ENCODE measurements at regions not wholly inside any gene's neighbourhood (a gene's known extent, or its start where the extent isn't known, plus 50 kb on each side); places are given as distances from the start of the nearest gene placed in this dataset.

GRCh38 chr10:71150796-71151195 lies 61.6 kb upstream of the UNC5B start:
- no peak overlapping the region for H3K27ac ChIP-seq (ENCODE audit: control insufficient read depth, insufficient read depth, low read length)
- no peak overlapping the region for H3K9ac ChIP-seq (ENCODE audit: control insufficient read depth, extremely low read depth, insufficient read depth, low read length)
- no peaks in the 10 kb centered on the region for H3K36me3 ChIP-seq (ENCODE audit: control insufficient read depth in 2 of 2, extremely low read depth in 1 of 2, insufficient read depth in 2 of 2, low read length in 2 of 2)
- DNase-seq (ENCODE audit: low read depth, low spot score) (no peak), FAIRE-seq (no peak)
- H4K20me1 ChIP-seq (ENCODE audit: control insufficient read depth, extremely low read depth, insufficient read depth, low read length) = no peaks in the 10 kb centered on the region
- H2AFZ ChIP-seq (ENCODE audit: control insufficient read depth, low read length) = no peak overlapping the region
- dilution Hi-C loops (cut with MboI; ENCODE audit: extremely low pct_ligation_motif_present, low sequenced_read_pairs) = no loop called here
- H3K4me1 ChIP-seq (ENCODE audit: control insufficient read depth, extremely low read depth, insufficient read depth, low read length) = no peaks in the 10 kb centered on the region
- H3K27me3 ChIP-seq (ENCODE audit: control insufficient read depth, extremely low read depth, insufficient read depth, low read length) = peaks cover 26% of the 10 kb centered on the region
- TF ChIP-seq EZH2 (IDR thresholded peaks at IDR 0.05; ENCODE audit: low read length) (no peak), CTCF (optimal IDR thresholded peaks at IDR 0.05 in 1 of 3, IDR thresholded peaks at IDR 0.05 in 1 of 3, conservative IDR thresholded peaks at IDR 0.05 in 1 of 3; ENCODE audit: extremely low read depth in 1 of 3, insufficient read depth in 2 of 3, low read length in 3 of 3) (no peak)
- H3K9me1 ChIP-seq (ENCODE audit: control insufficient read depth, extremely low read depth, insufficient read depth, low read length) = no peaks in the 10 kb centered on the region
- no peaks in the 10 kb centered on the region for H3K79me2 ChIP-seq (ENCODE audit: control insufficient read depth, insufficient read depth, low read length)
- H3K9me3 ChIP-seq (ENCODE audit: control insufficient read depth, low read depth, low read length) = no peaks in the 10 kb centered on the region
- no peak overlapping the region for H3K4me3 ChIP-seq (ENCODE audit: control insufficient read depth in 2 of 3, extremely low read depth in 1 of 3, insufficient read depth in 2 of 3, low read depth in 1 of 3, low read length in 3 of 3)
- H3K4me2 ChIP-seq (ENCODE audit: control insufficient read depth, extremely low read depth, insufficient read depth, low read depth, low read length) = no peak overlapping the region

DNA sequence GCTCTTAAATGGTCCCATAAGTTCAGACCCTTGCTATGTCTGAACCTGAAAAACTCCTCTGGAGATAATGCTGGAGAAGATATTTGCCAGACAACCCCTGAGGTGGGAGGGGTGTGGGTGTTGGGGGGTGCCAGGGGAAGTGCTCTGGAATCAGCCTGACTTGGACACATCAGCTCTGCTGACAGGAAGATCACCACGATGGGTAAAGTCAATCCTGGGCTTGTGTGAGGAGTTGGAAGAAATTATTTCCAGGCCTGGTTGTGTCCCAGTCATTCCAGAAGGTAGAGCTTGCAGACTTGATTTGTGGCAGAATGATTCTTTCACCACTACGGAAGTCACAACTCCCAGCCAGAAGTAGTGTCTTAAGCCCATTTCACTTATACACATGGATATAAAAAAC lies 60.3 kb upstream of the UNC5B start:
- DNase-seq (ENCODE audit: low read depth, low spot score) (no peak), FAIRE-seq (no peak)
- no peak overlapping the region for H3K9ac ChIP-seq (ENCODE audit: control insufficient read depth, extremely low read depth, insufficient read depth, low read length)
- H4K20me1 ChIP-seq (ENCODE audit: control insufficient read depth, extremely low read depth, insufficient read depth, low read length) = no peaks in the 10 kb centered on the region
- H3K9me3 ChIP-seq (ENCODE audit: control insufficient read depth, low read depth, low read length) = no peaks in the 10 kb centered on the region
- H3K27me3 ChIP-seq (ENCODE audit: control insufficient read depth, extremely low read depth, insufficient read depth, low read length) = peaks cover 17% of the 10 kb centered on the region
- H3K4me1 ChIP-seq (ENCODE audit: control insufficient read depth, extremely low read depth, insufficient read depth, low read length) = no peaks in the 10 kb centered on the region
- H3K36me3 ChIP-seq (ENCODE audit: control insufficient read depth in 2 of 2, extremely low read depth in 1 of 2, insufficient read depth in 2 of 2, low read length in 2 of 2) = no peaks in the 10 kb centered on the region
- dilution Hi-C loops (cut with MboI; ENCODE audit: extremely low pct_ligation_motif_present, low sequenced_read_pairs) = no loop called here
- H3K4me2 ChIP-seq (ENCODE audit: control insufficient read depth, extremely low read depth, insufficient read depth, low read depth, low read length) = no peak overlapping the region
- no peak overlapping the region for H3K27ac ChIP-seq (ENCODE audit: control insufficient read depth, insufficient read depth, low read length)
- no peaks in the 10 kb centered on the region for H3K79me2 ChIP-seq (ENCODE audit: control insufficient read depth, insufficient read depth, low read length)
- no peaks in the 10 kb centered on the region for H3K9me1 ChIP-seq (ENCODE audit: control insufficient read depth, extremely low read depth, insufficient read depth, low read length)
- TF ChIP-seq EZH2 (IDR thresholded peaks at IDR 0.05; ENCODE audit: low read length) (no peak), CTCF (optimal IDR thresholded peaks at IDR 0.05 in 1 of 3, IDR thresholded peaks at IDR 0.05 in 1 of 3, conservative IDR thresholded peaks at IDR 0.05 in 1 of 3; ENCODE audit: extremely low read depth in 1 of 3, insufficient read depth in 2 of 3, low read length in 3 of 3) (no peak)
- H2AFZ ChIP-seq (ENCODE audit: control insufficient read depth, low read length) = no peak overlapping the region
- no peak overlapping the region for H3K4me3 ChIP-seq (ENCODE audit: control insufficient read depth in 2 of 3, extremely low read depth in 1 of 3, insufficient read depth in 2 of 3, low read depth in 1 of 3, low read length in 3 of 3)

Data from keratinocyte (primary cell).